ENCODE measurements at regions not wholly inside any gene's neighbourhood (a gene's known extent, or its start where the extent isn't known, plus 50 kb on each side); places are given as distances from the start of the nearest gene placed in this dataset.

- Histone ChIP-seq H3K4me3 (ENCODE audit: low read length) (no peak overlapping the region), H3K27me3 (ENCODE audit: control insufficient read depth, insufficient read depth, low read length) (no peaks in the 10 kb centered on the region), H3K4me1 (ENCODE audit: control insufficient read depth, insufficient read depth, low read length) (no peaks in the 10 kb centered on the region), H3K27ac (ENCODE audit: low read length) (no peak overlapping the region), H3K9me3 (ENCODE audit: control insufficient read depth, insufficient read depth, low read length) (no peaks in the 10 kb centered on the region), H3K36me3 (ENCODE audit: control insufficient read depth, insufficient read depth, low read length) (no peaks in the 10 kb centered on the region)
- DNase-seq (ENCODE audit: low read depth, low spot score), result no peak
- no CpG with 5 or more reads among the region's 4 CpGs for WGBS (ENCODE audit: insufficient coverage, insufficient read length)
These were observed 61.1 kb downstream of the RGS12 start for GRCh38 chr4:3353752-3354454.

- Histone ChIP-seq H3K4me1 (ENCODE audit: control insufficient read depth, insufficient read depth, low read length) (no peaks in the 10 kb centered on the region), H3K36me3 (ENCODE audit: control insufficient read depth, insufficient read depth, low read length) (no peaks in the 10 kb centered on the region), H3K27ac (ENCODE audit: low read length) (no peak overlapping the region), H3K27me3 (ENCODE audit: control insufficient read depth, insufficient read depth, low read length) (no peaks in the 10 kb centered on the region), H3K9me3 (ENCODE audit: control insufficient read depth, insufficient read depth, low read length) (no peaks in the 10 kb centered on the region), H3K4me3 (ENCODE audit: low read length) (no peak overlapping the region)
- no peak for DNase-seq (ENCODE audit: low read depth, low spot score)
- no CpG with 5 or more reads among the region's 4 CpGs for WGBS (ENCODE audit: insufficient coverage, insufficient read length)
These were observed 61.6 kb downstream of the RGS12 start for GRCh38 chr4:3354455-3354811.

GRCh38 chr4:3355266-3355748 is 62.5 kb downstream of the RGS12 start:
- no peak for DNase-seq (ENCODE audit: low read depth, low spot score)
- H3K27ac ChIP-seq (ENCODE audit: low read length), result no peak overlapping the region

GRCh38 chr4:3358656-3359055 is 65.8 kb downstream of the RGS12 start:
- H3K4me1 ChIP-seq (ENCODE audit: control insufficient read depth, insufficient read depth, low read length), result no peaks in the 10 kb centered on the region
- no peak overlapping the region for H3K4me3 ChIP-seq (ENCODE audit: low read length)
- no peaks in the 10 kb centered on the region for H3K9me3 ChIP-seq (ENCODE audit: control insufficient read depth, insufficient read depth, low read length)
- DNase-seq (ENCODE audit: low read depth, low spot score), result no peak
- no CpG with 5 or more reads among the region's 1 CpG for WGBS (ENCODE audit: insufficient coverage, insufficient read length)
- no peak overlapping the region for H3K27ac ChIP-seq (ENCODE audit: low read length)
- H3K27me3 ChIP-seq (ENCODE audit: control insufficient read depth, insufficient read depth, low read length), result no peaks in the 10 kb centered on the region
- no peaks in the 10 kb centered on the region for H3K36me3 ChIP-seq (ENCODE audit: control insufficient read depth, insufficient read depth, low read length)

More at GRCh38 chr4:3355266-3355748, 62.5 kb downstream of the RGS12 start:
- no peaks in the 10 kb centered on the region for H3K4me1 ChIP-seq (ENCODE audit: control insufficient read depth, insufficient read depth, low read length)
- no CpG with 5 or more reads among the region's 8 CpGs for WGBS (ENCODE audit: insufficient coverage, insufficient read length)
- no peaks in the 10 kb centered on the region for H3K27me3 ChIP-seq (ENCODE audit: control insufficient read depth, insufficient read depth, low read length)
- no peaks in the 10 kb centered on the region for H3K36me3 ChIP-seq (ENCODE audit: control insufficient read depth, insufficient read depth, low read length)
- no peaks in the 10 kb centered on the region for H3K9me3 ChIP-seq (ENCODE audit: control insufficient read depth, insufficient read depth, low read length)
- no peak overlapping the region for H3K4me3 ChIP-seq (ENCODE audit: low read length)

GRCh38 chr4:3360777-3361176 is 68.0 kb downstream of the RGS12 start:
- Histone ChIP-seq H3K9me3 (ENCODE audit: control insufficient read depth, insufficient read depth, low read length) (no peaks in the 10 kb centered on the region), H3K27ac (ENCODE audit: low read length) (no peak overlapping the region), H3K4me3 (ENCODE audit: low read length) (no peak overlapping the region), H3K27me3 (ENCODE audit: control insufficient read depth, insufficient read depth, low read length) (no peaks in the 10 kb centered on the region), H3K4me1 (ENCODE audit: control insufficient read depth, insufficient read depth, low read length) (no peaks in the 10 kb centered on the region; the same call in 1 of the 2 replicates), H3K36me3 (ENCODE audit: control insufficient read depth, insufficient read depth, low read length) (no peaks in the 10 kb centered on the region)
- no CpG with 5 or more reads among the region's 8 CpGs for WGBS (ENCODE audit: insufficient coverage, insufficient read length)
- no peak for DNase-seq (ENCODE audit: low read depth, low spot score)

GRCh38 chr4:3361406-3361805 is 68.6 kb downstream of the RGS12 start:
- no peak for DNase-seq (ENCODE audit: low read depth, low spot score)
- Histone ChIP-seq H3K4me1 (ENCODE audit: control insufficient read depth, insufficient read depth, low read length) (no peaks in the 10 kb centered on the region; the same call in 1 of the 2 replicates), H3K27ac (ENCODE audit: low read length) (no peak overlapping the region), H3K4me3 (ENCODE audit: low read length) (no peak overlapping the region), H3K27me3 (ENCODE audit: control insufficient read depth, insufficient read depth, low read length) (no peaks in the 10 kb centered on the region), H3K9me3 (ENCODE audit: control insufficient read depth, insufficient read depth, low read length) (no peaks in the 10 kb centered on the region), H3K36me3 (ENCODE audit: control insufficient read depth, insufficient read depth, low read length) (no peaks in the 10 kb centered on the region)
- WGBS (ENCODE audit: insufficient coverage, insufficient read length), result no CpG with 5 or more reads among the region's 12 CpGs

GRCh38 chr4:3361896-3362295 is 69.1 kb downstream of the RGS12 start:
- H3K4me3 ChIP-seq (ENCODE audit: low read length), result no peak overlapping the region
- H3K27me3 ChIP-seq (ENCODE audit: control insufficient read depth, insufficient read depth, low read length), result no peaks in the 10 kb centered on the region
- H3K9me3 ChIP-seq (ENCODE audit: control insufficient read depth, insufficient read depth, low read length), result no peaks in the 10 kb centered on the region
- no peaks in the 10 kb centered on the region for H3K36me3 ChIP-seq (ENCODE audit: control insufficient read depth, insufficient read depth, low read length)
- no peak for DNase-seq (ENCODE audit: low read depth, low spot score)
- no CpG with 5 or more reads among the region's 12 CpGs for WGBS (ENCODE audit: insufficient coverage, insufficient read length)
- H3K4me1 ChIP-seq (ENCODE audit: control insufficient read depth, insufficient read depth, low read length), result no peaks in the 10 kb centered on the region; the same call in 1 of the 2 replicates
- no peak overlapping the region for H3K27ac ChIP-seq (ENCODE audit: low read length)

GRCh38 chr4:3362431-3363287 is 69.8 kb downstream of the RGS12 start:
- no peaks in the 10 kb centered on the region for H3K27me3 ChIP-seq (ENCODE audit: control insufficient read depth, insufficient read depth, low read length)
- WGBS (ENCODE audit: insufficient coverage, insufficient read length), result 100% methylated on average over 15 of the region's 19 CpGs
- no peaks in the 10 kb centered on the region for H3K9me3 ChIP-seq (ENCODE audit: control insufficient read depth, insufficient read depth, low read length)
- H3K36me3 ChIP-seq (ENCODE audit: control insufficient read depth, insufficient read depth, low read length), result no peaks in the 10 kb centered on the region
- H3K27ac ChIP-seq (ENCODE audit: low read length), result no peak overlapping the region
- H3K4me1 ChIP-seq (ENCODE audit: control insufficient read depth, insufficient read depth, low read length), result peaks cover 2% of the 10 kb centered on the region; the same call in 1 of the 2 replicates
- H3K4me3 ChIP-seq (ENCODE audit: low read length), result no peak overlapping the region
- no peak for DNase-seq (ENCODE audit: low read depth, low spot score)

GRCh38 chr4:3363411-3364141 is 70.8 kb downstream of the RGS12 start:
- Histone ChIP-seq H3K27me3 (ENCODE audit: control insufficient read depth, insufficient read depth, low read length) (no peaks in the 10 kb centered on the region), H3K36me3 (ENCODE audit: control insufficient read depth, insufficient read depth, low read length) (no peaks in the 10 kb centered on the region), H3K4me3 (ENCODE audit: low read length) (no peak overlapping the region), H3K27ac (ENCODE audit: low read length) (no peak overlapping the region), H3K4me1 (ENCODE audit: control insufficient read depth, insufficient read depth, low read length) (peaks cover 2% of the 10 kb centered on the region; the same call in 1 of the 2 replicates), H3K9me3 (ENCODE audit: control insufficient read depth, insufficient read depth, low read length) (no peaks in the 10 kb centered on the region)
- no CpG with 5 or more reads among the region's 30 CpGs for WGBS (ENCODE audit: insufficient coverage, insufficient read length)
- DNase-seq (ENCODE audit: low read depth, low spot score), result no peak

GRCh38 chr4:3364199-3364598 is 71.4 kb downstream of the RGS12 start:
- H3K27ac ChIP-seq (ENCODE audit: low read length), result no peak overlapping the region

More at GRCh38 chr4:3364199-3364598, 71.4 kb downstream of the RGS12 start:
- no peak for DNase-seq (ENCODE audit: low read depth, low spot score)
- no peaks in the 10 kb centered on the region for H3K9me3 ChIP-seq (ENCODE audit: control insufficient read depth, insufficient read depth, low read length)
- no peaks in the 10 kb centered on the region for H3K36me3 ChIP-seq (ENCODE audit: control insufficient read depth, insufficient read depth, low read length)
- no CpG with 5 or more reads among the region's 17 CpGs for WGBS (ENCODE audit: insufficient coverage, insufficient read length)
- no peaks in the 10 kb centered on the region for H3K27me3 ChIP-seq (ENCODE audit: control insufficient read depth, insufficient read depth, low read length)
- peaks cover 2% of the 10 kb centered on the region; the same call in 1 of the 2 replicates for H3K4me1 ChIP-seq (ENCODE audit: control insufficient read depth, insufficient read depth, low read length)
- H3K4me3 ChIP-seq (ENCODE audit: low read length), result no peak overlapping the region

Data from iPS DF 6.9 (cell line).